Mucosa of descending colon (tissue), 3 donors: ENCODE measurements at regions not wholly inside any gene's neighbourhood (a gene's known extent, or its start where the extent isn't known, plus 50 kb on each side); places are given as distances from the start of the nearest gene placed in this dataset.
"Not testable (repeated sequence)": the region's sequence is repeated elsewhere in the genome, so short reads cannot be mapped to it uniquely, and the experiment has no call there.

Experiments
- ATAC-seq: fragments of 200-7000 bp; cut with Tn5 transposase; one replicate; pipeline ENCODE4 v1.9.1; 2020; ENCODE audit warnings: mild to moderate bottlenecking, moderate library complexity
- DNase-seq, 3 donors: peaks; one replicate each; pipeline ENCODE4 v3.0.0-alpha.2; 2020
- H3K36me3 ChIP-seq: fragments of 200-600 bp; one replicate; pipeline ENCODE4 v1.8.0; 2021; ENCODE audit warnings: low read depth, mild to moderate bottlenecking
- H3K4me1 ChIP-seq: fragments of 200-600 bp; one replicate; pipeline ENCODE4 v1.8.0; 2021; ENCODE audit warnings: low read depth, mild to moderate bottlenecking
- H3K4me3 ChIP-seq: fragments of 200-600 bp; one replicate; pipeline ENCODE4 v1.8.0; 2021; ENCODE audit warnings: mild to moderate bottlenecking
- H3K9me3 ChIP-seq: fragments of 200-600 bp; one replicate; pipeline ENCODE4 v1.8.0; 2021; ENCODE audit warnings: mild to moderate bottlenecking
- CTCF ChIP-seq: fragments of 200-600 bp; IDR thresholded peaks from one replicate; pipeline ENCODE4 v1.8.0; 2022; ENCODE audit warnings: antibody characterized with exemption, mild to moderate bottlenecking
- intact Hi-C, 2 donors: fragments of 100-400 bp; cut with DNase I in 1 of 2; cut with micrococcal nuclease in 1 of 2; formaldehyde crosslinking; loops; one replicate each; pipeline versions ENCODE4 v1.11.0 to v1.11.1; 2022; cut with DNase I, micrococcal nuclease
- donor health status: DM: no; HTN: no; CAD: no; lungs with moderate emphysema.
- donor health status: DM: no; HTN: no; CAD: no.
- donor health status: DM: no; HTN: yes; CAD: no.

- Histone ChIP-seq H3K4me3 (no peak overlapping the region), H3K9me3 (no peaks in the 10 kb centered on the region), H3K4me1 (no peaks in the 10 kb centered on the region), H3K36me3 (no peaks in the 10 kb centered on the region)
- no peak for TF ChIP-seq CTCF
- intact Hi-C loops = no loop called here
- DNase-seq = no peak
- no peak for ATAC-seq
These were observed 814.5 kb upstream of the LRATD1 start for GRCh38 chr2:13818002-13818401.

- no peak overlapping the region for H3K4me3 ChIP-seq
- no peak for TF ChIP-seq CTCF
- ATAC-seq = no peak
- no peaks in the 10 kb centered on the region for H3K4me1 ChIP-seq
- H3K36me3 ChIP-seq = no peaks in the 10 kb centered on the region
- DNase-seq = no peak
- intact Hi-C loops = no loop called here
- no peaks in the 10 kb centered on the region for H3K9me3 ChIP-seq
These were observed 812.6 kb upstream of the LRATD1 start for GRCh38 chr2:13819896-13820295.

GRCh38 chr2:13821255-13821880 is 811.1 kb upstream of the LRATD1 start:
- intact Hi-C loops = no loop called here
- DNase-seq (no peak), ATAC-seq (no peak)
- Histone ChIP-seq H3K9me3 (no peaks in the 10 kb centered on the region), H3K4me3 (no peak overlapping the region), H3K36me3 (no peaks in the 10 kb centered on the region), H3K4me1 (no peaks in the 10 kb centered on the region)
- no peak for TF ChIP-seq CTCF

GRCh38 chr2:13822365-13822764 is 810.2 kb upstream of the LRATD1 start:
- no peak for TF ChIP-seq CTCF
- ATAC-seq (no peak), DNase-seq (no peak)
- H3K4me3 ChIP-seq = no peak overlapping the region
- H3K36me3 ChIP-seq = no peaks in the 10 kb centered on the region
- H3K4me1 ChIP-seq = no peaks in the 10 kb centered on the region
- no peaks in the 10 kb centered on the region for H3K9me3 ChIP-seq
- intact Hi-C loops = no loop called here

GRCh38 chr2:13826314-13826853 is 806.1 kb upstream of the LRATD1 start:
- intact Hi-C loops = no loop called here
- Histone ChIP-seq H3K4me3 (no peak overlapping the region), H3K4me1 (no peaks in the 10 kb centered on the region), H3K9me3 (no peaks in the 10 kb centered on the region), H3K36me3 (no peaks in the 10 kb centered on the region)
- DNase-seq (no peak), ATAC-seq (no peak)
- no peak for TF ChIP-seq CTCF

- ATAC-seq = no peak
- peaks cover 3% of the 10 kb centered on the region for H3K9me3 ChIP-seq
- no peaks in the 10 kb centered on the region for H3K36me3 ChIP-seq
- H3K4me3 ChIP-seq = no peak overlapping the region
- no peaks in the 10 kb centered on the region for H3K4me1 ChIP-seq
- intact Hi-C loops = no loop called here
- DNase-seq = no peak
- TF ChIP-seq CTCF = no peak
These were observed 773.9 kb upstream of the LRATD1 start for GRCh38 chr2:13858626-13859025.

GRCh38 chr2:13868275-13868674 is 764.2 kb upstream of the LRATD1 start:
- H3K4me3 ChIP-seq, H3K4me1 ChIP-seq, DNase-seq, ATAC-seq, H3K36me3 ChIP-seq, intact Hi-C loops, H3K9me3 ChIP-seq: not testable (repeated sequence)
